ENCODE measurements at regions not wholly inside any gene's neighbourhood (a gene's known extent, or its start where the extent isn't known, plus 50 kb on each side); places are given as distances from the start of the nearest gene placed in this dataset.

- TF ChIP-seq EZH2phosphoT487 (IDR thresholded peaks at IDR 0.05) = no peak
- TF ChIP-seq EZH2 (IDR thresholded peaks at IDR 0.05) = no peak
These were observed 188.1 kb downstream of the ASMT start for GRCh38 chrX:1802912-1803311.

All from neural progenitor cell (in vitro differentiated cells).